ENCODE measurements at regions not wholly inside any gene's neighbourhood (a gene's known extent, or its start where the extent isn't known, plus 50 kb on each side); places are given as distances from the start of the nearest gene placed in this dataset.

GRCh38 chr10:62643606-62644587, 160.6 kb upstream of the ADO start:
- Histone ChIP-seq H3K4me1 (ENCODE audit: insufficient read depth, low read length, severe bottlenecking) (peaks cover 6% of the 10 kb centered on the region), H2AFZ (ENCODE audit: low read length) (no peak overlapping the region), H3F3A (ENCODE audit: insufficient read depth, low read length) (no peaks in the 10 kb centered on the region), H3K36me3 (ENCODE audit: insufficient read depth, low read length) (no peaks in the 10 kb centered on the region), H3K4me2 (ENCODE audit: low read length) (no peak overlapping the region), H3K4me3 (ENCODE audit: low read depth, low read length, poor library complexity, severe bottlenecking) (no peak overlapping the region), H3K9me3 (ENCODE audit: low read length) (no peaks in the 10 kb centered on the region), H3K27ac (ENCODE audit: low read depth, low read length, poor library complexity, severe bottlenecking) (no peak overlapping the region), H3K79me2 (ENCODE audit: insufficient read depth, low read length) (no peaks in the 10 kb centered on the region), H3K9ac (ENCODE audit: low read length) (no peak overlapping the region), H4K20me1 (ENCODE audit: insufficient read depth, low read length) (no peaks in the 10 kb centered on the region), H3K9me2 (ENCODE audit: low read depth, low read length) (no peaks in the 10 kb centered on the region), H3K27me3 (ENCODE audit: insufficient read depth, low read length) (no peaks in the 10 kb centered on the region)
- no peak for TF ChIP-seq EZH2 (IDR thresholded peaks at IDR 0.05; ENCODE audit: borderline replicate concordance, low read length)
- no peak for TF ChIP-seq CTCF (IDR thresholded peaks at IDR 0.05; ENCODE audit: low read length)

DNA sequence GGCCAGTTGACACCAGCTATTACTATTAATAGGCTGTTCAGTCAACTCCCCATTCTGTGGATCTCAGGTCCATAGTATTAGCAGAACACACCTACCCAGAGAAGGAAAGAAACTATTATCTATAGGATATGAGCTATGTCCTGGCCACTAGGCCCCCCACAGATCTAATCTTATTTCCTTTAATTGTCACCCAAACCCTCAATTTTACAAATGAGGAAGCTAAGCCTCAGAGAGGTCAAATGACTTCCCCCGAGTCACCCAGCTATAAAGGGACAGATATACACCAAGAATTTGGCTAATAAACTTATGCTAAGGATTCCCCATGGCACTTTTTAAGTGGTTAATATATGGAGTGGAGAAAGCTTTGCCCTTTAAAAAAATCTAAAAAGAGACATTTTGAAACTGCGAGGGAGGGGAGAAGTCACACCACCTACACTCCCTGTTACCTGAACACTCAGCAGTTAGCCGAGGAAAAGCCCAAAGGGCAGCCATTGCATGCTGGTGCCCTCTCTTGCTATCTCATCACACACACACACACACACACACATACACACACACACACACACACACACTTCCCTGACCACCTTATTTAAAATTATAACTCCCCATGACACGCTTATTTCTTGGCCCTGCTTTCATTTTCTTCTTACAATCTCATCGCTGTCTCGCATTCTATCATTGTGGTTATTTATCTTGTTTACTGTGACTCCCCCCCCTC, 157.0 kb upstream of the ADO start:
- Histone ChIP-seq H3K9ac (ENCODE audit: low read length) (no peak overlapping the region), H3K4me1 (ENCODE audit: insufficient read depth, low read length, severe bottlenecking) (peaks cover 5% of the 10 kb centered on the region), H3K27me3 (ENCODE audit: insufficient read depth, low read length) (no peaks in the 10 kb centered on the region), H3K36me3 (ENCODE audit: insufficient read depth, low read length) (no peaks in the 10 kb centered on the region), H3F3A (ENCODE audit: insufficient read depth, low read length) (no peaks in the 10 kb centered on the region), H3K4me2 (ENCODE audit: low read length) (no peak overlapping the region), H3K9me3 (ENCODE audit: low read length) (peaks cover 2% of the 10 kb centered on the region), H3K4me3 (ENCODE audit: low read depth, low read length, poor library complexity, severe bottlenecking) (no peak overlapping the region), H3K9me2 (ENCODE audit: low read depth, low read length) (no peaks in the 10 kb centered on the region), H3K27ac (ENCODE audit: low read depth, low read length, poor library complexity, severe bottlenecking) (no peak overlapping the region), H2AFZ (ENCODE audit: low read length) (no peak overlapping the region), H3K79me2 (ENCODE audit: insufficient read depth, low read length) (no peaks in the 10 kb centered on the region), H4K20me1 (ENCODE audit: insufficient read depth, low read length) (no peaks in the 10 kb centered on the region)
- no peak for TF ChIP-seq CTCF (IDR thresholded peaks at IDR 0.05; ENCODE audit: low read length)
- TF ChIP-seq EZH2 (IDR thresholded peaks at IDR 0.05; ENCODE audit: borderline replicate concordance, low read length) = no peak

- Histone ChIP-seq H3K4me2 (ENCODE audit: low read length) (no peak overlapping the region), H3K9ac (ENCODE audit: low read length) (no peak overlapping the region), H3K27me3 (ENCODE audit: insufficient read depth, low read length) (no peaks in the 10 kb centered on the region), H3K79me2 (ENCODE audit: insufficient read depth, low read length) (no peaks in the 10 kb centered on the region), H3K9me2 (ENCODE audit: low read depth, low read length) (no peaks in the 10 kb centered on the region), H3K36me3 (ENCODE audit: insufficient read depth, low read length) (no peaks in the 10 kb centered on the region), H2AFZ (ENCODE audit: low read length) (no peak overlapping the region), H3F3A (ENCODE audit: insufficient read depth, low read length) (no peaks in the 10 kb centered on the region), H3K4me1 (ENCODE audit: insufficient read depth, low read length, severe bottlenecking) (peaks cover 15% of the 10 kb centered on the region), H4K20me1 (ENCODE audit: insufficient read depth, low read length) (no peaks in the 10 kb centered on the region), H3K9me3 (ENCODE audit: low read length) (peaks cover 6% of the 10 kb centered on the region), H3K4me3 (ENCODE audit: low read depth, low read length, poor library complexity, severe bottlenecking) (no peak overlapping the region), H3K27ac (ENCODE audit: low read depth, low read length, poor library complexity, severe bottlenecking) (no peak overlapping the region)
- TF ChIP-seq EZH2 (IDR thresholded peaks at IDR 0.05; ENCODE audit: borderline replicate concordance, low read length) (no peak), CTCF (IDR thresholded peaks at IDR 0.05; ENCODE audit: low read length) (no peak)
Measured at GRCh38 chr10:62648921-62649320, 155.6 kb upstream of the ADO start.

All from OCI-LY1 (cell line).